ENCODE measurements at regions not wholly inside any gene's neighbourhood (a gene's known extent, or its start where the extent isn't known, plus 50 kb on each side); places are given as distances from the start of the nearest gene placed in this dataset.

- H3K36me3 ChIP-seq (ENCODE audit: control insufficient read depth, insufficient read depth, low read length), result no peaks in the 10 kb centered on the region
- no peak overlapping the region for H3K4me3 ChIP-seq (ENCODE audit: low read depth, low read length)
- FAIRE-seq (no peak), DNase-seq (ENCODE audit: low read depth) (no peak)
- no peaks in the 10 kb centered on the region for H3K27me3 ChIP-seq (ENCODE audit: control insufficient read depth, insufficient read depth, low read length)
- TF ChIP-seq CTCF (IDR thresholded peaks at IDR 0.05; ENCODE audit: insufficient read depth, low read length, severe bottlenecking), result no peak
Measured at GRCh38 chr4:171588051-171588545, 225.1 kb upstream of the GALNTL6 start.

- DNase-seq (ENCODE audit: low read depth), result no peak
- H3K4me3 ChIP-seq (ENCODE audit: low read depth, low read length), result no peak overlapping the region
- FAIRE-seq, result no peak
- H3K27me3 ChIP-seq (ENCODE audit: control insufficient read depth, insufficient read depth, low read length), result no peaks in the 10 kb centered on the region
- no peaks in the 10 kb centered on the region for H3K36me3 ChIP-seq (ENCODE audit: control insufficient read depth, insufficient read depth, low read length)
- no peak for TF ChIP-seq CTCF (IDR thresholded peaks at IDR 0.05; ENCODE audit: insufficient read depth, low read length, severe bottlenecking)
Measured at GRCh38 chr4:171583790-171584189, 229.4 kb upstream of the GALNTL6 start.

GRCh38 chr4:171582961-171583581 lies 230.1 kb upstream of the GALNTL6 start:
- no peak for DNase-seq (ENCODE audit: low read depth)
- Histone ChIP-seq H3K27me3 (ENCODE audit: control insufficient read depth, insufficient read depth, low read length) (no peaks in the 10 kb centered on the region), H3K36me3 (ENCODE audit: control insufficient read depth, insufficient read depth, low read length) (no peaks in the 10 kb centered on the region), H3K4me3 (ENCODE audit: low read depth, low read length) (no peak overlapping the region)
- no peak for TF ChIP-seq CTCF (IDR thresholded peaks at IDR 0.05; ENCODE audit: insufficient read depth, low read length, severe bottlenecking)
- FAIRE-seq, result no peak

GRCh38 chr4:171573181-171573580 lies 240.0 kb upstream of the GALNTL6 start:
- Histone ChIP-seq H3K36me3 (ENCODE audit: control insufficient read depth, insufficient read depth, low read length) (no peaks in the 10 kb centered on the region), H3K27me3 (ENCODE audit: control insufficient read depth, insufficient read depth, low read length) (no peaks in the 10 kb centered on the region), H3K4me3 (ENCODE audit: low read depth, low read length) (no peak overlapping the region)
- no peak for TF ChIP-seq CTCF (IDR thresholded peaks at IDR 0.05; ENCODE audit: insufficient read depth, low read length, severe bottlenecking)
- FAIRE-seq (no peak), DNase-seq (ENCODE audit: low read depth) (no peak)

- FAIRE-seq, result no peak
Measured at GRCh38 chr4:171565130-171565788, 247.9 kb upstream of the GALNTL6 start.

More at GRCh38 chr4:171565130-171565788, 247.9 kb upstream of the GALNTL6 start:
- no peak for DNase-seq (ENCODE audit: low read depth)
- TF ChIP-seq CTCF (IDR thresholded peaks at IDR 0.05; ENCODE audit: insufficient read depth, low read length, severe bottlenecking), result no peak
- no peak overlapping the region for H3K4me3 ChIP-seq (ENCODE audit: low read depth, low read length)
- H3K36me3 ChIP-seq (ENCODE audit: control insufficient read depth, insufficient read depth, low read length), result no peaks in the 10 kb centered on the region
- no peaks in the 10 kb centered on the region for H3K27me3 ChIP-seq (ENCODE audit: control insufficient read depth, insufficient read depth, low read length)

Measured in bronchial epithelial cell (primary cell).